Activated CD8-positive, alpha-beta memory T cell treated with anti-CD3 and anti-CD28 coated beads for 1 hour (primary cell): ENCODE measurements at regions not wholly inside any gene's neighbourhood (a gene's known extent, or its start where the extent isn't known, plus 50 kb on each side); places are given as distances from the start of the nearest gene placed in this dataset.
"Not testable (repeated sequence)": the region's sequence is repeated elsewhere in the genome, so short reads cannot be mapped to it uniquely, and the experiment has no call there.

Source experiments
- DNase-seq, 2 donors: peaks; one replicate each; pipeline ENCODE4 v3.0.0-alpha.2; 2020; ENCODE audit warnings: low read depth in 1 of 2; ENCODE audit errors: extremely low read depth in 1 of 2

DNA sequence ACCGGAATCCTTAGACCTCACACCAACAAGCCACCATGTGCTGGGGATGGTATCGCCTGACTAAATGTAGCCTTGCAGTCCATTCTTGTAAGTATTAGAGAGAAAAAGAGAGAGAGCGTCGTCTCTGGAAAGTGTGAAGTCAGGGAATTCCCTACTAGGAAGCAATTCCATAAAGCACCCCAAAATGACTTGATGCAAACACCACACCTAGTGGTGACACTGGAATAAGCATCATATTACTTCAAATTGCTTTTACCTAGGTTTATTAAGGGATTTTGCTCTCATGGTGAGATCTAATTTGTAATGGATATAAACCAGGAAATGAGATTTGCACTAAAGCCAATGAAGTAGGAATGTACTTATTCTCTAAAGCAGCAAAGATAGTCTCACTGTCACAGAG is 111.4 kb upstream of the METTL9 start:
- not testable (repeated sequence) for DNase-seq

DNA sequence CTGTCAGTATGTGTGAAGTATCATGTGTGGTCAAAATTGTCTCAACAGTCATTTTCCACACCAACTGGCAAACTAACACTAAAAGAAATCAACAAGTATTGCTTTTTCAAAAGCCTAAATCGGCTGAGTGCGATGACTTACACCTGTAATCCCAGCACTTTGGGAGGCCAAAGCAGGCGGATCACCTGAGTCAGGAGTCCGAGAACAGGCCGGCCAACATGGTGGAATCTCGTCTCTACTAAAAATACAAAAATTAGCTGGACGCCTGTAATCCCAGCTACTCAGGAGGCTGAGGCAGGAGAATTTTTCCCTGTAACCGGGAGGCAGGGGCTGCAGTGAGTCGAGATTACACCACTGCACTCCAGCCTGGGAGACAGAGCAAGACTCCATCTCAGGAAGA is 100.3 kb upstream of the METTL9 start:
- DNase-seq = not testable (repeated sequence)

DNA sequence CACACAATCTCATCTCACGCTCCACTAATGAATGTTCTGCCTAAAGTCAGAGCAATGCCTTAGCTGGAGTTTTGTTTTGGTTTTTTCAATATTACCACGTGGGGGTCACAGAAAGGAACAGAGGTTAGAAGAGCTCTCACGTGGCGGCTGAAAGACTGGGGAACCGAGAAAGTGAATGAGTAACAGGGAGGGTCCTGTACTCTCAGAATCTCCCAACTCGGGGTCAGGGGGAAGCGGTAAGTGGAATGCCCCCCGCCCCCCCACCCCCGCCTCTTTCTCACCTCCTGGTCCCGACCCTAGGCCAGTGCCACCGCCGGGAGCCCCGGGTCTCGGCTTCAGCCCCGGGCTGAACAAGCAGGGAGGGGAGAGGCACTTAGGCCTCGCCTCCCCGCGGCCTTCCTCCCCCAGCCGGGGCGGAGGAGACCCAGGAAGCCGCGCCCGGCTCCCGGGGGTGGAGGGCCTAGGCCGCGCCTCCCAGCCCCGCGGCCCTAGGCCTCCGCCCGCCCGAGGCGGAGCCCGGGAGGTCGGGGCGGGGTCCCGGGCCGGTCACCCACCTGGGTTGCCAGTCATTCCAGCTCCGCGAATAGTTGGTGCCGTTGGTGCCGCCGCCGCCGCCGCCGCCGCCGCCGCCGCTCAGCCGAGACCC is 98.0 kb upstream of the METTL9 start:
- peak in 1 of 2 donors; percentile 51 for DNase-seq

DNA sequence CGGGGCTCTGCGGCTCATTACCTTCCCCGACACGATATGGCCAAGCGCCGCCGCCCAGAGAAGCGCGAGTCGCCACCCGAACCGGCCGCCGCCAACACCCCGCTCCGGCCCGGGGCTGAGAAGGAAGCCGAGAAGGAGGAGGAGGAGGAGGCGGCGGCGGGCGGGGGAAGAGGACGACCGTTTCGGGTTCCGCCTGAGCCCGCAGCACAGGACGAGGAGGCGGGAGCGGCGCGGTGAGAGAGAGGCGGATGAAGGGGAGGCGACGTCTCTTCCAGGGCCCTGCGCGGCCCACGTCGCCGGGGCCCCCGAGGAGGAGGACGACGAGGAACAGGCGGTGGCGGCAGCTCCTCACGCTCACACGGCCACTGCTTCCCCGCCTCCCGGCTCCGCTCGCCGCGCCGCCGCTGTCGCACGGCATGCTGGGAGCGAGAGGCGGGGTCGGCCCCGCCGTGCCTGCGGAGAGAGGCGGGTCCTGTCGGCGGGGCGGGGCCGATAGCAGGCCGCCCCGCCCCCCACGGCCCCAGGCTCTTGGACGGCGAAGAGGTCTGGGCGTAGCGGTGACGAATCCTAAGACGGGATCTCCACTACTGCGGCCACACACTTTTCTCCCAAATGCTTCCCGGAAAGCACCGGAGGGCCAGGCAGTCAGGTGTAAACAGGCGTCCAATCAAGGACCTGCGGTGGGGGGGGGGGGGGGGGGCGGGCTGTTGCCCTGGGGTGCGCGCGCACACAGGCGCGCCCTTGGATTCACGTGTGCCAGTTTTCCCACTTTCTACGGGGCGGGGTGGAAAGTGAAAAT is 97.3 kb upstream of the METTL9 start:
- peak; percentile 55 to 84 for DNase-seq

DNA sequence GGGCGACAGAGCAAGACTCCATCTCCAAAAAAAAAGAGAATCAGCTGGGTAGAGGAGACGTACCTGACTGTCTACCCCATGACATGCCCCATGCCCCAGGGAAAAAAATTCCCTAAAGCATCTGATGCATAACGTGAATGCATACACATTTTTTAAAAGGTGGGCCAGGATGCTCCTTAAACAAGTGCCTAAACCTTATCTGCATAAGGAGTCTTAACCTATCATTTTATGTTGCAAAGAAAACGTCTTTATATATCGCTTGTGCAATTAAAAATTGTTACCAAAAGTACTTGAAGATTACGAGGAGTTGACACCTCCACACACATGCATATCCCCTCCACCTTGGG is 95.8 kb upstream of the METTL9 start:
- DNase-seq = not testable (repeated sequence)

DNA sequence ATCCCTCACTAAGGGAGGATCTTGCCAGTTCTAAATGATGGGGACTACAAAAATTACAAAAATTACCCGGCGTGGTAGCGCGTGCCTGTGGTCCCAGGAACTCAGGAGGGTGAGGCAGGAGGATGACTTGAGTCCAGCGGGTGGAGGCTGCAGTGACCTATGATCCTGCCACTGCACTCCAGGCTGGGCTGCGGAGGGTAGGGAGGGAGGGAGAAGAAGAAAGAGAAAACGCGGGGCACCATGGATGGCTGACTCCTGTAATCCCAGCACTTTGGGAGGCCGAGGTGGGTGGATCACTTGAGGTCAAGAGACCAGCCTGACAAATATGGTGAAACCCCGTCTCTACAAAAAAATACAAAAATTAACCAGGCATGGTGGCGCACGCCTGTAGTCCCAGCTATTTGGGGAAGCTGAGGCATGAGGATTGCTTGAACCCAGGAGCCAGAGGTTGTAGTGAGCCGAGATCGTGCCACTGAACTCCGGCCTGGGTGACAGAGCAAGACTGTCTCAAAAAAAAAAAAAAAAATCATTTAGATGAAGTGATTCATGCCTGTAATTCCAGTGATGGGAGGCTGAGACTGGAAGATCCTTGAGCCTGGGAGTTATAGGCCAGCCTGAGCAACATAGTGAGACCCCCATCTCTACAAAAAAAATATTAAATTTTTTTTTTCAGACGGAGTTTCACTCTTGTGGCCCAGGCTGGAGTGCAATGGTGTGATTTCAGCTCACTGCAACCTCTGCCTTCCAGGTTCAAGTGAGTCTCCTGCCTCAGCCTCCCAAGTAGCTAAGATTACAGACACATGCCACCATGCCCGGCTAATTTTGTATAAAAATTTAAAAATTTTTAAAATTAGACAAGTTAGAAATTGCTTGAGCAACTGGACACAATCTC is 95.2 kb upstream of the METTL9 start:
- not testable (repeated sequence) for DNase-seq

DNA sequence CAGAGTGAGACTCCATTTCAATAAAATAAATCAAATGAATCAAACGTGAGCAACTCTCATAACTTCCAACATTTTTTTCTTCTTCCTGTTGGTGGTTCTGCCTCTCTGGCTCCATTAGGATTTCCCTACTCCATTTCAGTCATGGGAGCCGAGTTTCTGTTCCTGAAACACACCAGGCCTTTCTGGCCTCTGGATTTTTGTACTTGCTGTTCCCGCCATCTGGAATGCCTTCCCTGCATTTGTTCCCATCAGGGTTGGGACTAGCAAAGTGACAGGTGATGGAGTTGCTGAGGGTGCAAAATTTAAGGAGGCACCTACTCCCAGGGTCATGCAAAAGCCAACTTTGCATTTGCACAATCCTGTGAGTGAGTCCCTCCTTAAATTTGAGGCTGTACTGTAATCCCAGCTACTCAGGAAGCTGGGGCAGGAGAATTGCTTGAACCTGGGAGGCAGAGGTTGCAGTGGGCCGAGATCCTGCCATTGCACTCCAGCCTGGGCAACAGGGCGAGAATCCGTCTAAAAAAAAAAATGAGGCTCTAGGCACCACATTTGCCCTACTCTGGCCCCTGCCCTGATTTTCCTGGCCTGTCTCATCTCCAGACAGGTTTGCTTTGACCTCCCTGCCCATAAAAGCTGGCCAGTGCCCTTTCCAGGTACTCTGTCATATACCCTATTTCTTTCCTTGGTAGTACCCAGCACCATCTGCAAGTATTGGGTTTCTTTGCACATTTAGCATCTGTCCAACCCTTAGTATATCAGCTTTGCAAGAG is 93.4 kb upstream of the METTL9 start:
- DNase-seq = not testable (repeated sequence)

DNA sequence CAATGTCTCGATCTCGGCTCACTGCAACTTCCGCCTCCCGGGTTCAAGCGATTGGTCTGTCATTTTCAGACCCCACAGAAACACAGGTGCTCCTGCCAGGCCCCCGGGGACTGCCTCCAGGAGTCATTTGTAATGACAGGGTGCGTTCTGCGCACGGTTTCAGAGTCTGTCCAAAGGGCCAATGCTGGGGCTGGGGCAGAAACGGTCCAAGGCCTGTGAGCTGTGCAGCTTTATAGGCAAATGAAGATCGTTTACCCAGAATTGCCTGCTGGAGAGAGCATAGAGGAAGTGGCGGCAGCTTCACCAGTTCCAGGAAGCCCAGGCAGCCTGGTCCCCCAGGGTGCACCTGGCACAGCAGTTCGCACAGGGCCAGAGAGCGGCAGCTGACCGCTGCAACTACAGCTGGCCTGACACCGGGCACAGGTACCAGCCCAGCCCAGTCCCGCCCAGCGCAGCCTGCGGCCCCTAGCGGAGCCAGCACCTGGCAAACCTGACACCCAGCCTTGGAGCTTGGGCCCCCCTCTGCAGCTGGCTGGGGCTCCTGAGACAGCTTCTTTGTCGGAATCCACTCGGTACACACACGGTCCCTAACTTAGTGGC is 92.4 kb upstream of the METTL9 start:
- DNase-seq = peak in 1 of 2 donors; percentile 24

DNA sequence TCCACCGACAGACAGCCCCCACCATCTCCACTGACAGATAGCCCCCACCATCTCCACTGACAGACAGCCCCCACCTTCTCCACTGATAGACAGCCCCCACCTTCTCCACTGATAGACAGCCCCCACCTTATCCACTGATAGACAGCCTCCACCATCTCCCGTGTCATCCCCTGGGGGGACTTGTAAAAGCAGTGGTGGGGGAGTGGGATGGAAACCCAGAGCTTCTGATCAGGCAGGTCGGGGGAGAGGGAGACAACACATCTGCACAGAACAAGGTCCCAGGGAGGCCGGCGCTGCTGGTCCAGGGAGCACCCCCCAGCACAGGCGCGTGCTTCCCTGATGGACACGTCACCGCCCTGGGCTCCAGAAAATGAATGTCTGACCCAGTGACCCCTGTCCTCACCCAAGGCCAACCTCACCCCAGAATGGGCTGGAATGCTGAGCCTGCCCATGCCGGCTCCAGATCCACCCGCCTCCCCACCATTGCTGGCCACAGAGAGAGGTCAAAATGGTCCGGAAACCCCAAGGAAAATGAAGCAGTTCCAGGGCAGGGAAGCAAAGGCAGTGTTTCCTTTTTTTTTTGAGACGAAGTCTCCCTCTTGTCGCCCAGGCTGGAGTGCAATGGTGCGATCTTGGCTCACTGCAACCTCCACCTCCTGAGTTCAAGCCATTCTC is 91.6 kb upstream of the METTL9 start:
- DNase-seq = not testable (repeated sequence)

DNA sequence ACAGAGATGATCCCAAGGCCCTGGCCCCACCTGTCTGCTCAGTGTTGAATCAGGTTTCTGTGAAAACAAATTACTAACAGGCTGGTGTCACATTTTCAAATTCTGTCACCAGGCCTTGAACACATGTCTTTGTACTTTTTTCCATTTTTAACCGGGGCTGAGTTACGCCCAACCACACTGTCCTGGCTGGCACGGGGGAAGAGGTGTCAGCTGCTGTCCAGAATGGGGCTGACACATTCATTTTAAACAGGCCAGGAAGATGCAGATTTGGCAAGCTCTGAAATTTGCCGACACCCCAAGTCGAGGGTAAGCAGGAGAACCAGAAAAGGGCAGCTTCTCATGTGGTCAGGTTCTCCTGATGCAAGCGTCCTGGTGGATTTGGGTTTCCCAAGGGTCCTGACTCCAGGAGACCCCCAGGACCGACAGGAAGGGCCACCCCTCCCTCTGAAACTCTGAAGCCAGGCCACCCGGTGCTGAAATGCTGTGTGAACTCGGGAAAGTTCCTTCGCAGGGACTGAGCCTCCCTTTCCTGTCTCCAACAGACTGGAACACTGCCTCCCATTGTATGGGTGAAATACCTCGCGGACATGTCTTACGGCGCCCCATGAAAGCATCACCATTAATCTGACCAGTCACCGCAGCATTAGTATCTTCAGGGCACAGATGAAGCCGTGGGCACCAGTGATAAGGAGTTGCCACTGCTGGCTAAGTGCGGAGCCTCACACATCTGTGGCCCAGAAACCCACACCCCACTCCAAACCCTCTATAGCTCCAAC is 90.5 kb upstream of the METTL9 start:
- DNase-seq = not testable (repeated sequence)

DNA sequence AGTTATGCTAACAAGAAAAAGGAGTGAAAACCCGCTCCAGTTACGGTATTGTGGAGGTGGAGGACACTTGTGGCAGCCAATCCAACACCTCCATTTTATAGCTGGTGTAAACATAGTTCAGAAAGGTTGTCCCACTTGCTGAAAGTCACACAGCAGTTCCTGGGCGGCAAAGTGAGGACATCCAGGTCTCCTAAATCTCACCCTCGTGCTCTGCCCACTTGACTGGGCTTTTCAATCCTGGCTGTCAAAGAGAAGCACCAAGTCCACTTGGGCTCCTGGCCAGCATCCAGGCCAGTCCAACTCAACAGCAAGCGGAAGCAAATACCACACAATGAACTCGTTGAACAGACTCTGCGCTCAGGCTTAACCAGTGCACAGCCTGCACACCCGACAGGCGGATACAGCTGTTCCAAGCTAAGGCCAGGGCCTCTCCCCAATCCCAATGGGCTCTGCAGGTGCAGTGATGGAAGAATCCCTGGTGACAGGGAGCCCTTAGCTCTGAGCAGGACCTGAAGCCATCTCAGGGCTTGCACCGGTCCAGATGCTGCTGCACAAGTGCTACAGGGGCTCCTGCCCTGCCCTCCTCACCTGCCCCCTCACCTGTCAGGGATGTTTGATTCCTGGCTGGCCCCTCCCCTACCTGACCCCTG is 89.8 kb upstream of the METTL9 start:
- not testable (repeated sequence) for DNase-seq

DNA sequence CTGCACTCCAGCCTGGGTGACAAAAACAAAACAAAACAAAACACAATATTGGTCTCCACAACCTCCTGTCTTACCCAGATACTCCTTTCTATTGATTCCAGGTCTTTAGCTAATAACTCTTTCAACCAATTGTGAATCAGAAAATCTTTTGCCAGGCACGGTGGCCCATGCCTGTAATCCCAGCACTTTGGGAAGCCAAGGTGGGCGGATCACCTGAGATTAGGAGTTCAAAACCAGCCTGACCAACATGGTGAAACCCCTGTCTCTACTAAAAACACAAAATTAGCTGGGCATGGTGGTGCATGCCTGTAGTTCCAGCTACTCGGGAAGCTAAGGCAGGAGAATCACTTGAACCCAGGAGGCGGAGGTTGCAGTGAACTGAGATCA is 88.5 kb upstream of the METTL9 start:
- not testable (repeated sequence) for DNase-seq

DNA sequence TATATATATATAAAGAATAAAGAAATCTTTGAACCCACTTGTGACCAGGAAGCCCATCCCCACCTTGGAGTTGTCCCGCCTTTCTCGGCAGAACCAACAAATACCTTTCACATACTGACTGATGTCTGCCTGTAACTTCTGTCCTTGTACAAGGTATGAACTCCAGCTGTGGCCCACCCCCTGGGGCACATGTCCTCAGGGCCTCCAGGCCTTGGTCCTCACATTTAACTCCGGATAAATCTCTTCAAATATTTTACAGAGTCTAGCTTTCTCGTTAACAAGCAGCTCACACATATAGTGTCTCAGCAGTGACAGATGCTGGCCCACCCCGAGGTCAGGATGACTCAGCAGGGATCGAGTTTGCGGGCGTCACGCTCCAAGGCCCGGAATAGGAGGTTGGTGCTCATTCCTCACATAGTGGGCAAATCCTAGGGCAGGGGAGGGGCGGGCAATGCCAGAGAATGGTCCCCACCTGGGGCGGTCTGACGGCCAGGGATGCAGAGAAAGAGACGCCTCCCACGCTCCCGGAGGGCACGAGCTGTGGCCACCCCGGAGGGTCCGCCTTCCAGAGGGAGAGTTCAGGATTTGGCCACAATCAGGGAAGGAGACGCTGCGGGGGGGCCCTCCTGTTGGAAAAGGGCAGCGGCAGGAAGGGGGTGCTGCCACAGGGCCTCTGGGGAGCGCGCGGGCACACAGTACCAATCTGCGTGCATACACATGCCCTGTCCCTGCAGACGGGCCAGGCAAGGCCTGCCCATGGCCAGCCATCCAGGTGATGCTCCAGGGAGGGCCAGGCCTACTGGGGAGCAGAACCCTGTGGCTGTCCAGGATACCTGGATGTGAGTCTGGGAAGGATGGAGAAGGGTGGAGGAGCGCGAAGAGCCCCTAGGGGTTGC is 87.8 kb upstream of the METTL9 start:
- DNase-seq = not testable (repeated sequence)

DNA sequence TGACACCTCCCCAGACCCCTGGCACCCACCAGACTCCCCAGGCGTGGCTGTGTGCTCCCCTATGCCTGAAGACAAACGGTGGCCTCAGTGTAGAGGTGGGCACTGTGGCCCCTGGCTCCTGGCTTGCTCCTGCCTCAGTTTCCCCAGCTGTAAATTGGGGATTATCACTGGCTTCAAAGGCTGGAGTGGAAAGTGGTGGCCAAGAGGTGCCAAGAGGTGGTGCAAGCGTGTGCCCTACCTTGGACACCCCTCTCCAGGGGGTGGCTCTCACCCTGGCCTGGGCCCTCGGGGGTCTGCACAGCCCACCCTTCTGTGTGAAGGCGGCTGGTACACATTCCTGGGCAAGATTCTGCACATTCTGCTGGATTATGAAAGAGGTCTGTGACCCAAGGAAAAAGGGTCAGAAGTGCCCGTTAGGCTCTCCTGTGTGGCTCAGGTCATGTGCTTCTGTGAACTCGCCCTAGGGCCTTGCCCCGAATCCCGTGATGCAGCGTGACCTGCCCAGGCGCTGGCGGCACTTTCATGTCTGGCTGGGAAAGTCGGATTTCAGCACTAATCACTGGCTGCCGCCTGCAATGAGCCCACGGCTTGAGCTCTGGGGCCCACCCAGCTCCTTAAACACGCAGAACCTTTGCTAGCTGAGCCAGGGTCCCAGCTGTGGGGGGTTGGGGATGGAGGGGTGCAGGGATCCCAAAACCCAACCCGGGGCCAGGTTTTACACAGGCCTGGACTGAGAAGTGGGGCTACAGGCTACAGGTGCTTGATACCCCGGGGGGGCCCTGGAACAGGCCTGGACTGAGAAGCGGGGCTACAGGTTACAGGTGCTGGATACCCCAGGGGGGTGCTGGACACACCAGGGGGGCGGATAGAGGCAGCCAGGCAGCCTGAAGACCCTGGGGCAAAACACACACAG is 86.8 kb upstream of the METTL9 start:
- not testable (repeated sequence) for DNase-seq

DNA sequence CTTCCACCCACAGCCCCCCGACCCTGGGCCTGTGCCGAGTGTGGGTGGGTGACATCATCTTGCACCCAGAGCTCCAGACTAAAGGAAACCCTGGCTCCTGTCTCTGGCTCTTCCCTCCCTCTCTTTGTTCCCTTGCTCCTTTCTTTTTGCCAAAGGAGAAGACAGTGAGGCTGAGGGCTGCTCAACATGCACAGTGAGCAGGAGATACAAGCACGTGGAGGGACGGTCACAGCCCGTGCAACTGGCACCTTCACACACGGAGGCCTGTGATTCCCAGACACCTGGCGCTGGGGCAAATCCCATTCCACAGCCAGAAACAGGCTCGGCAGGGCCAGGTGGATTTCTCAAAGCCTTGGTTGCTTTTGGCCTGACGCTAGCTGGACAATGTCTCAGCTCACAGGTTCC is 86.0 kb upstream of the METTL9 start:
- not testable (repeated sequence) for DNase-seq

DNA sequence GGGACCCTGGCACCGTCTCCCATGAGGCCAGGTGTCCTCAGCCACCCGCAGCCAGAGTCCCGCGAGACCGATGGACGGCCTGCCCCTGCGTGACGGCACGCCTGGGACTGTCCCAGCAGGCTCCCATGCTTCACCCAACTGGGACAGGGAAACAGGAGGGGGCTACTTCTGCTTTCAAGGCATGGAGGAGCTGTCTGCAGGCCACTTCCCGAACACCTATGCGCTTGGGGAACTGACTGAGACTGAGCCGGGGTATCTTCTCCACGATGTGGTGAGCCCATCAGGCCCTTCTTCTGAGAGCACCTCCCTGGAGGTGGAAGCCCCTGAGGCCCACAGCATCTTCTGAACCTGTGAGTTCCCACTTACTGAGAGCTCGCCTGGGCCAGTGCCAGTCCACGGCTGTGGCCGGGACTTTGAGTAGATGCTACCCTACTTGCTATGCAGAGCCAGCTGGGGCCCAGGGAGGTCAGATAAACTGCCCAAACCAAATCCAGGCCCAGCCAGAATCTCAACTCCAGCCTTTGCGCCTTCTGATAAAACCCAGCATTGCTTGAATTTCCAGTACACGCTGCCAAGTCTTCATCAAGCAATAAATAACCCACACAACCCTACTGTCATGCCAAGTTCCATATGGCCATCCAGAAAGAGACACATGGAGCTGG is 85.4 kb upstream of the METTL9 start:
- not testable (repeated sequence) for DNase-seq
